ENCODE measurements at regions not wholly inside any gene's neighbourhood (a gene's known extent, or its start where the extent isn't known, plus 50 kb on each side); places are given as distances from the start of the nearest gene placed in this dataset.

GRCh38 chr1:191851799-191852595 is 306.3 kb upstream of the RGS18 start:
- Histone ChIP-seq H3K4me1 (ENCODE audit: insufficient read depth) (no peaks in the 10 kb centered on the region), H3K9me3 (ENCODE audit: low read depth) (no peaks in the 10 kb centered on the region), H3K27me3 (no peaks in the 10 kb centered on the region), H2AFZ (no peak overlapping the region), H3K9me2 (replicated peaks; ENCODE audit: insufficient read depth) (no peaks in the 10 kb centered on the region), H3K79me2 (no peaks in the 10 kb centered on the region), H4K20me1 (ENCODE audit: insufficient read depth, poor library complexity, severe bottlenecking) (no peaks in the 10 kb centered on the region), H3K4me2 (no peak overlapping the region), H3K36me3 (replicated peaks; ENCODE audit: insufficient read depth, low read depth) (no peaks in the 10 kb centered on the region), H3K4me3 (no peak overlapping the region), H3K27ac (no peak overlapping the region)
- no peak for DNase-seq (ENCODE audit: low spot score)
- TF ChIP-seq EZH2phosphoT487 (IDR thresholded peaks at IDR 0.05; ENCODE audit: low read depth, severe bottlenecking, unreplicated experiment) (no peak), CTCF (IDR thresholded peaks at IDR 0.05; ENCODE audit: poor library complexity) (no peak), EZH2 (IDR thresholded peaks at IDR 0.05; ENCODE audit: borderline replicate concordance) (no peak)
- WGBS (ENCODE audit: low lambda C conversion rate, missing lambda C conversion rate) = 97% methylated on average over 1 of the region's 1 CpG

GRCh38 chr1:191852907-191853306 is 305.4 kb upstream of the RGS18 start:
- H3K27ac ChIP-seq = no peak overlapping the region
- H3K4me3 ChIP-seq = no peak overlapping the region
- WGBS (ENCODE audit: low lambda C conversion rate, missing lambda C conversion rate) = 94% methylated on average over 1 of the region's 1 CpG
- TF ChIP-seq EZH2 (IDR thresholded peaks at IDR 0.05; ENCODE audit: borderline replicate concordance) (no peak), CTCF (IDR thresholded peaks at IDR 0.05; ENCODE audit: poor library complexity) (no peak), EZH2phosphoT487 (IDR thresholded peaks at IDR 0.05; ENCODE audit: low read depth, severe bottlenecking, unreplicated experiment) (no peak)
- no peaks in the 10 kb centered on the region for H3K9me3 ChIP-seq (ENCODE audit: low read depth)
- H3K36me3 ChIP-seq (replicated peaks; ENCODE audit: insufficient read depth, low read depth) = no peaks in the 10 kb centered on the region
- H3K4me1 ChIP-seq (ENCODE audit: insufficient read depth) = no peaks in the 10 kb centered on the region
- no peaks in the 10 kb centered on the region for H3K27me3 ChIP-seq
- no peaks in the 10 kb centered on the region for H3K79me2 ChIP-seq
- H3K9me2 ChIP-seq (replicated peaks; ENCODE audit: insufficient read depth) = no peaks in the 10 kb centered on the region
- DNase-seq (ENCODE audit: low spot score) = no peak
- no peak overlapping the region for H2AFZ ChIP-seq
- no peak overlapping the region for H3K4me2 ChIP-seq
- H4K20me1 ChIP-seq (ENCODE audit: insufficient read depth, poor library complexity, severe bottlenecking) = no peaks in the 10 kb centered on the region

GRCh38 chr1:191857600-191857999 is 300.7 kb upstream of the RGS18 start:
- H3K9me3 ChIP-seq (ENCODE audit: low read depth) = no peaks in the 10 kb centered on the region
- H3K36me3 ChIP-seq (replicated peaks; ENCODE audit: insufficient read depth, low read depth) = no peaks in the 10 kb centered on the region
- H3K4me3 ChIP-seq = no peak overlapping the region
- DNase-seq (ENCODE audit: low spot score) = no peak
- no peaks in the 10 kb centered on the region for H3K9me2 ChIP-seq (replicated peaks; ENCODE audit: insufficient read depth)
- H3K27ac ChIP-seq = no peak overlapping the region
- H3K4me1 ChIP-seq (ENCODE audit: insufficient read depth) = no peaks in the 10 kb centered on the region
- H3K79me2 ChIP-seq = no peaks in the 10 kb centered on the region
- H3K4me2 ChIP-seq = no peak overlapping the region
- no peaks in the 10 kb centered on the region for H3K27me3 ChIP-seq
- no peak overlapping the region for H2AFZ ChIP-seq
- 36% methylated on average over 1 of the region's 1 CpG for WGBS (ENCODE audit: low lambda C conversion rate, missing lambda C conversion rate)
- no peaks in the 10 kb centered on the region for H4K20me1 ChIP-seq (ENCODE audit: insufficient read depth, poor library complexity, severe bottlenecking)
- no peak for TF ChIP-seq EZH2phosphoT487 (IDR thresholded peaks at IDR 0.05; ENCODE audit: low read depth, severe bottlenecking, unreplicated experiment)
- TF ChIP-seq EZH2 (IDR thresholded peaks at IDR 0.05; ENCODE audit: borderline replicate concordance) = no peak
- no peak for TF ChIP-seq CTCF (IDR thresholded peaks at IDR 0.05; ENCODE audit: poor library complexity)
